HL-60 (cell line): ENCODE measurements at regions not wholly inside any gene's neighbourhood (a gene's known extent, or its start where the extent isn't known, plus 50 kb on each side); places are given as distances from the start of the nearest gene placed in this dataset.

ENCODE experiments used
- DNase-seq, 2 experiments: peaks; one replicate each; pipeline ENCODE4 v3.0.0-alpha.2; 2010 to 2020; ENCODE audit warnings: low read depth in 1 of 2, low spot score in 1 of 2
- H3K27ac ChIP-seq: fragments of 250-450 bp; sonication (Bioruptor Pico); replicated peaks from 2 replicates; pipeline ENCODE4 v1.5.1; 2020; ENCODE audit warnings: mild to moderate bottlenecking, moderate library complexity
- H3K27me3 ChIP-seq: fragments of 250-450 bp; sonication (Bioruptor Pico); 2 replicates; pipeline ENCODE4 v1.5.1; 2021; ENCODE audit warnings: mild to moderate bottlenecking, moderate library complexity; ENCODE audit not compliant: insufficient read depth, poor library complexity, severe bottlenecking
- H3K4me3 ChIP-seq: replicated peaks from 2 replicates; pipeline ENCODE4 v1.5.1; 2011; ENCODE audit warnings: mild to moderate bottlenecking, control low read depth, low read length; ENCODE audit not compliant: insufficient read depth
- GABPA ChIP-seq: IDR thresholded peaks from 2 replicates; pipeline ENCODE4 v1.6.1; 2012; ENCODE audit warnings: low read depth
- POLR2AphosphoS5 ChIP-seq: IDR thresholded peaks from 2 replicates; pipeline ENCODE4 v1.6.1; 2012; ENCODE audit warnings: low read depth
- SPI1 ChIP-seq: IDR thresholded peaks from 2 replicates; pipeline ENCODE4 v1.6.1; 2012; ENCODE audit warnings: low read depth, mild to moderate bottlenecking, borderline replicate concordance
- TF ChIP-seq, protein P1 (sequence below): IDR thresholded peaks from 2 replicates; pipeline ENCODE4 v1.6.1; 2012; ENCODE audit warnings: low read depth; ENCODE audit not compliant: insufficient replicate concordance
- TF ChIP-seq, protein P2 (sequence below): IDR thresholded peaks from one replicate; pipeline ENCODE4 v1.5.1; 2011; ENCODE audit warnings: low read length, control low read depth, inconsistent platforms; ENCODE audit not compliant: insufficient read depth

DNA sequence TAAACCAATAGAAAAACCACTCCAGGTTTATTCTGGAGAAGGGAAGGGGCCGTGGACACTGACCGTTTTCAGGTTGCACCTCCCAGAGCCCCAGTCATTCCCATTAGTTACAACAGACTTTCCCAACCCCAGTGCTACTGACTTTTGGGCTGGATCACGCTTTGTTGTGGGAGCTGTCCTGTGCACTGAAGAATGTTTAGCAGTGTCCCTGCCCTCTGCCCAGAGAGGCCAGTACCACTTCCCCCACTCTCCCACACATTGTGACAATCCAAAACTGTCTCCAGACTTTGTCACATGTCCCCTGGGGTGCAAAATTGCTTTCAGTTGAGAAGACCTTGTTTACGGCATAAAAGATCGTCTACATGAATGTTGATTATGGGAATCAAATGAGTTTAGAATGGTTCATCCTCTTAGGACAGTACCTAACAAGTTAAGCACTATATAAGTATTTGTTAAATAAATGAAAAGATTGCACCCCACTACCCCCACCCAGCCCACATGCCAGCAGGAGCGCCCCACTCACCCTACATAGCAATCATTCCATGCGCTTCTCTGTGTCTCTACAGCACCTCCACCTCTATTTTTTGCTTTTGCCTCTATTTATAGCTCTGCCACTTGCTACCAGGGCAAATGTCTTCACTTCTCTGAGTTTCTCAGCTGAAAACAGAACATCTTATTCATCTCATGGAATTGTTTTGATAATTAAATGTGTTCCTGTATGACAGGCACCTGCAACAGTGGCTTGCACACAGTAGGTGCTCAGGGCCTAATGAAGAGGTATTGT, 104.9 kb downstream of the AXIN2 start:
- no peak for DNase-seq
- Histone ChIP-seq H3K27me3 (no peaks in the 10 kb centered on the region), H3K4me3 (no peak overlapping the region), H3K27ac (no peak overlapping the region)
- TF ChIP-seq POLR2AphosphoS5, result no peak
- TF ChIP-seq GABPA, result no peak
- TF ChIP-seq SPI1, result no peak
- TF ChIP-seq, protein P1, sequence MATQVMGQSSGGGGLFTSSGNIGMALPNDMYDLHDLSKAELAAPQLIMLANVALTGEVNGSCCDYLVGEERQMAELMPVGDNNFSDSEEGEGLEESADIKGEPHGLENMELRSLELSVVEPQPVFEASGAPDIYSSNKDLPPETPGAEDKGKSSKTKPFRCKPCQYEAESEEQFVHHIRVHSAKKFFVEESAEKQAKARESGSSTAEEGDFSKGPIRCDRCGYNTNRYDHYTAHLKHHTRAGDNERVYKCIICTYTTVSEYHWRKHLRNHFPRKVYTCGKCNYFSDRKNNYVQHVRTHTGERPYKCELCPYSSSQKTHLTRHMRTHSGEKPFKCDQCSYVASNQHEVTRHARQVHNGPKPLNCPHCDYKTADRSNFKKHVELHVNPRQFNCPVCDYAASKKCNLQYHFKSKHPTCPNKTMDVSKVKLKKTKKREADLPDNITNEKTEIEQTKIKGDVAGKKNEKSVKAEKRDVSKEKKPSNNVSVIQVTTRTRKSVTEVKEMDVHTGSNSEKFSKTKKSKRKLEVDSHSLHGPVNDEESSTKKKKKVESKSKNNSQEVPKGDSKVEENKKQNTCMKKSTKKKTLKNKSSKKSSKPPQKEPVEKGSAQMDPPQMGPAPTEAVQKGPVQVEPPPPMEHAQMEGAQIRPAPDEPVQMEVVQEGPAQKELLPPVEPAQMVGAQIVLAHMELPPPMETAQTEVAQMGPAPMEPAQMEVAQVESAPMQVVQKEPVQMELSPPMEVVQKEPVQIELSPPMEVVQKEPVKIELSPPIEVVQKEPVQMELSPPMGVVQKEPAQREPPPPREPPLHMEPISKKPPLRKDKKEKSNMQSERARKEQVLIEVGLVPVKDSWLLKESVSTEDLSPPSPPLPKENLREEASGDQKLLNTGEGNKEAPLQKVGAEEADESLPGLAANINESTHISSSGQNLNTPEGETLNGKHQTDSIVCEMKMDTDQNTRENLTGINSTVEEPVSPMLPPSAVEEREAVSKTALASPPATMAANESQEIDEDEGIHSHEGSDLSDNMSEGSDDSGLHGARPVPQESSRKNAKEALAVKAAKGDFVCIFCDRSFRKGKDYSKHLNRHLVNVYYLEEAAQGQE, result no peak

DNA sequence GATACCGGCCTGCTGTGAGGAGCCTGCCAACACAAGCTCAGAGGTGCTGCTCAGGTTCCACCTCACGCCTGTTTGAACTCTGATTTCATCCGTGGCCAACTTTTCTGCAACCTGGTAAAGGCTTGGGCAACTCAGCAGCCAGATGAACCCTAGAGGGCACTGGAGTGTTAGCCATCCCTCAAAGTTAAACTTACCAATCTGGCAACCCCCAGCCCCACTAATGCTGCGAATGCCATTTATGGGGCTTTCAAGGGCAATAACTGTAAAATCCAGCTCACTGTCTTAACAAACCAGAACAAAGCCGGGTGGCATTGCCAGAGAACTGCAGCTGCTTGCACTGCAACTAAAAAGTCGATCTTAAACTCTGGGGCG, 105.5 kb downstream of the AXIN2 start:
- no peak for DNase-seq
- no peaks in the 10 kb centered on the region for H3K27me3 ChIP-seq
- TF ChIP-seq POLR2AphosphoS5 (no peak), SPI1 (no peak), GABPA (no peak)
- TF ChIP-seq, protein P2, sequence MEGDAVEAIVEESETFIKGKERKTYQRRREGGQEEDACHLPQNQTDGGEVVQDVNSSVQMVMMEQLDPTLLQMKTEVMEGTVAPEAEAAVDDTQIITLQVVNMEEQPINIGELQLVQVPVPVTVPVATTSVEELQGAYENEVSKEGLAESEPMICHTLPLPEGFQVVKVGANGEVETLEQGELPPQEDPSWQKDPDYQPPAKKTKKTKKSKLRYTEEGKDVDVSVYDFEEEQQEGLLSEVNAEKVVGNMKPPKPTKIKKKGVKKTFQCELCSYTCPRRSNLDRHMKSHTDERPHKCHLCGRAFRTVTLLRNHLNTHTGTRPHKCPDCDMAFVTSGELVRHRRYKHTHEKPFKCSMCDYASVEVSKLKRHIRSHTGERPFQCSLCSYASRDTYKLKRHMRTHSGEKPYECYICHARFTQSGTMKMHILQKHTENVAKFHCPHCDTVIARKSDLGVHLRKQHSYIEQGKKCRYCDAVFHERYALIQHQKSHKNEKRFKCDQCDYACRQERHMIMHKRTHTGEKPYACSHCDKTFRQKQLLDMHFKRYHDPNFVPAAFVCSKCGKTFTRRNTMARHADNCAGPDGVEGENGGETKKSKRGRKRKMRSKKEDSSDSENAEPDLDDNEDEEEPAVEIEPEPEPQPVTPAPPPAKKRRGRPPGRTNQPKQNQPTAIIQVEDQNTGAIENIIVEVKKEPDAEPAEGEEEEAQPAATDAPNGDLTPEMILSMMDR, result no peak
- TF ChIP-seq, protein P1, result no peak
- no peak overlapping the region for H3K4me3 ChIP-seq
- no peak overlapping the region for H3K27ac ChIP-seq

DNA sequence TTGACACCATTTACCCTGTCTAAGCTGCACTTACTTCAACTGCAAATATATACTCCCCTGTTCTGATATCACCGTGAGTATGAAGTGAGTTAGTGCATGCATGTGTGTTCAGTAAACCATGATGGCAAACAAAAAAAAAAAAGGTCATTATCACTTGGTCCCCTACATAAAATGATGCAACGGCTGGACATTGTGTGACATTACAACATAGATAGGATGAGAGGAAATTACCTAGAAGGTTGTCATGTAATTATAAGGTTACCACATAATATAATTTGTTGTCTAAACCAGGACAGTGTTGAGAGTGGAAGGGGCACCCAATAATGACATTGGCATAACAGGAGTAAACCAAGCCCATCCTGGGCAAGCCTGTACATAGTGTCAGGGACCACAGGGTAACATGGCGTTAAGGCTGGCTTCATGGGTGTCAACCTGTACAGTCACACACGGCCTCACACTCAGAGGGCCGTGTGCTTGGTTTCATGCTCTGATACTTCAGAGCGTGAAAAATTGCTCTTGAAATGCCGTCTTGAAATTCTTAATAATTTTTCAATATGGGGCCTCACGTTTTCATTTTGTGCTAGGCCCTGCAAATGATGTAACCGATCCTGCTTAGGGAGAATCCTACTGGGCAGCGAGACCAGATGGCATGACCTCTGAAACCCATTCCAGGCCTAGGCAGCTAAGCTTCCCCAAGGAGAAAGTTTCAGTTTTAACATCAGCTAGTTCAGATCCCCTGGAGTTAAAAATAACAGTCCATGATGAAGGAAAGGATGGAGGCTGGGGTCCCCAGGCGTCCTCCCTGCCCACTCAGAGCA, 106.1 kb downstream of the AXIN2 start:
- no peak for DNase-seq
- no peak overlapping the region for H3K27ac ChIP-seq
- H3K27me3 ChIP-seq, result no peaks in the 10 kb centered on the region
- no peak overlapping the region for H3K4me3 ChIP-seq
- no peak for TF ChIP-seq SPI1
- TF ChIP-seq, protein P2, result no peak
- TF ChIP-seq, protein P1, result no peak
- TF ChIP-seq GABPA, result no peak
- TF ChIP-seq POLR2AphosphoS5, result no peak
